HUES6 (cell line): ENCODE measurements at regions not wholly inside any gene's neighbourhood (a gene's known extent, or its start where the extent isn't known, plus 50 kb on each side); places are given as distances from the start of the nearest gene placed in this dataset.

Source experiments
- H3K27ac ChIP-seq: 2 replicates; pipeline ENCODE4 v1.7.0; 2013; ENCODE audit warnings: low read depth, mild to moderate bottlenecking, low read length, inconsistent platforms
- H3K27me3 ChIP-seq: 2 replicates; pipeline ENCODE4 v1.6.1; 2013; ENCODE audit warnings: low read length; ENCODE audit not compliant: control insufficient read depth, insufficient read depth
- H3K36me3 ChIP-seq: 2 replicates; pipeline ENCODE4 v1.6.1; 2013; ENCODE audit warnings: low read length; ENCODE audit not compliant: control insufficient read depth, insufficient read depth
- H3K4me1 ChIP-seq: 2 replicates; pipeline ENCODE4 v1.6.1; 2013; ENCODE audit warnings: low read length; ENCODE audit not compliant: control insufficient read depth, insufficient read depth
- H3K4me3 ChIP-seq: 2 replicates; pipeline ENCODE4 v1.5.1; 2013; ENCODE audit warnings: low read depth, low read length
- H3K9ac ChIP-seq: one replicate; pipeline ENCODE4 v1.6.1; 2013; ENCODE audit warnings: mild to moderate bottlenecking, low read length
- H3K9me3 ChIP-seq: 2 replicates; pipeline ENCODE4 v1.6.1; 2013; ENCODE audit warnings: low read depth, low read length; ENCODE audit not compliant: control insufficient read depth, insufficient read depth

- no peak overlapping the region for H3K9ac ChIP-seq
- H3K27ac ChIP-seq = no peak overlapping the region
- peaks cover 13% of the 10 kb centered on the region for H3K4me1 ChIP-seq
- H3K27me3 ChIP-seq = peaks cover 2% of the 10 kb centered on the region; the same call in 1 of the 2 replicates
- no peak overlapping the region for H3K4me3 ChIP-seq
- peaks cover 5% of the 10 kb centered on the region; the same call in 1 of the 2 replicates for H3K9me3 ChIP-seq
- H3K36me3 ChIP-seq = no peaks in the 10 kb centered on the region
These were observed 103.4 kb downstream of the IL20RB start for GRCh38 chr3:137061186-137061585.

- H3K9me3 ChIP-seq = peaks cover 5% of the 10 kb centered on the region; the same call in 1 of the 2 replicates
- H3K4me1 ChIP-seq = peaks cover 20% of the 10 kb centered on the region
- no peak overlapping the region for H3K9ac ChIP-seq
- H3K27me3 ChIP-seq = peaks cover 9% of the 10 kb centered on the region
- no peaks in the 10 kb centered on the region for H3K36me3 ChIP-seq
- no peak overlapping the region for H3K4me3 ChIP-seq
- no peak overlapping the region for H3K27ac ChIP-seq
These were observed 104.5 kb downstream of the IL20RB start for GRCh38 chr3:137062250-137062649.

GRCh38 chr3:137065381-137065780, 107.6 kb downstream of the IL20RB start:
- Histone ChIP-seq H3K27me3 (peaks cover 9% of the 10 kb centered on the region), H3K4me3 (no peak overlapping the region), H3K9me3 (peaks cover 5% of the 10 kb centered on the region; the same call in 1 of the 2 replicates), H3K36me3 (no peaks in the 10 kb centered on the region), H3K4me1 (peaks cover 20% of the 10 kb centered on the region), H3K27ac (no peak overlapping the region), H3K9ac (no peak overlapping the region)

GRCh38 chr3:137066092-137066491, 108.3 kb downstream of the IL20RB start:
- Histone ChIP-seq H3K36me3 (no peaks in the 10 kb centered on the region), H3K27me3 (peaks cover 9% of the 10 kb centered on the region), H3K9me3 (peaks cover 5% of the 10 kb centered on the region; the same call in 1 of the 2 replicates), H3K27ac (no peak overlapping the region), H3K9ac (no peak overlapping the region), H3K4me1 (peaks cover 20% of the 10 kb centered on the region), H3K4me3 (no peak overlapping the region; the same call in 1 of the 2 replicates)

- Histone ChIP-seq H3K9me3 (no peaks in the 10 kb centered on the region), H3K9ac (no peak overlapping the region), H3K4me1 (peaks cover 8% of the 10 kb centered on the region)
These were observed 113.3 kb downstream of the IL20RB start for GRCh38 chr3:137071104-137071503.

GRCh38 chr3:137075020-137075419, 117.2 kb downstream of the IL20RB start:
- Histone ChIP-seq H3K4me3 (no peak overlapping the region), H3K4me1 (no peaks in the 10 kb centered on the region), H3K27me3 (peaks cover 7% of the 10 kb centered on the region; the same call in 1 of the 2 replicates), H3K9me3 (no peaks in the 10 kb centered on the region), H3K36me3 (no peaks in the 10 kb centered on the region), H3K9ac (no peak overlapping the region), H3K27ac (no peak overlapping the region)

More at GRCh38 chr3:137071104-137071503, 113.3 kb downstream of the IL20RB start:
- no peak overlapping the region for H3K4me3 ChIP-seq
- H3K27ac ChIP-seq = no peak overlapping the region
- no peaks in the 10 kb centered on the region for H3K36me3 ChIP-seq
- H3K27me3 ChIP-seq = peaks cover 10% of the 10 kb centered on the region

- Histone ChIP-seq H3K4me3 (no peak overlapping the region), H3K27ac (no peak overlapping the region), H3K9me3 (no peaks in the 10 kb centered on the region), H3K4me1 (no peaks in the 10 kb centered on the region), H3K36me3 (no peaks in the 10 kb centered on the region), H3K9ac (no peak overlapping the region), H3K27me3 (peaks cover 7% of the 10 kb centered on the region; the same call in 1 of the 2 replicates)
These were observed 120.3 kb downstream of the IL20RB start for GRCh38 chr3:137078040-137078439.

- H3K9ac ChIP-seq = no peak overlapping the region
- no peak overlapping the region for H3K27ac ChIP-seq
- H3K9me3 ChIP-seq = no peaks in the 10 kb centered on the region
- H3K36me3 ChIP-seq = no peaks in the 10 kb centered on the region
- H3K4me3 ChIP-seq = no peak overlapping the region
- peaks cover 7% of the 10 kb centered on the region; the same call in 1 of the 2 replicates for H3K27me3 ChIP-seq
- H3K4me1 ChIP-seq = 0 out of 2 replicates have a peak, but pooled peaks cover 2% of the 10 kb centered on the region
These were observed 121.8 kb downstream of the IL20RB start for GRCh38 chr3:137079571-137079970.

- Histone ChIP-seq H3K27me3 (0 out of 2 replicates have a peak, but pooled peaks cover 2% of the 10 kb centered on the region), H3K9ac (no peak overlapping the region), H3K36me3 (no peaks in the 10 kb centered on the region), H3K9me3 (no peaks in the 10 kb centered on the region), H3K4me1 (0 out of 2 replicates have a peak, but pooled peaks cover 2% of the 10 kb centered on the region), H3K4me3 (no peak overlapping the region), H3K27ac (no peak overlapping the region)
These were observed 123.9 kb downstream of the IL20RB start for GRCh38 chr3:137081711-137082110.

GRCh38 chr3:137082763-137083162, 125.0 kb downstream of the IL20RB start:
- H3K9me3 ChIP-seq = no peaks in the 10 kb centered on the region
- no peaks in the 10 kb centered on the region for H3K36me3 ChIP-seq
- H3K4me3 ChIP-seq = no peak overlapping the region
- no peak overlapping the region for H3K9ac ChIP-seq
- 0 out of 2 replicates have a peak, but pooled peaks cover 2% of the 10 kb centered on the region for H3K4me1 ChIP-seq
- H3K27me3 ChIP-seq = no peaks in the 10 kb centered on the region
- no peak overlapping the region for H3K27ac ChIP-seq

GRCh38 chr3:137083332-137083731, 125.5 kb downstream of the IL20RB start:
- Histone ChIP-seq H3K4me3 (no peak overlapping the region), H3K9ac (no peak overlapping the region), H3K4me1 (0 out of 2 replicates have a peak, but pooled peaks cover 2% of the 10 kb centered on the region), H3K36me3 (no peaks in the 10 kb centered on the region), H3K9me3 (no peaks in the 10 kb centered on the region), H3K27ac (no peak overlapping the region), H3K27me3 (no peaks in the 10 kb centered on the region)
